Dermis microvascular lymphatic vessel endothelial cell (primary cell): ENCODE measurements at regions not wholly inside any gene's neighbourhood (a gene's known extent, or its start where the extent isn't known, plus 50 kb on each side); places are given as distances from the start of the nearest gene placed in this dataset.

Experiments
- DNase-seq, 2 donors: peaks; one replicate each; pipeline versions ENCODE4 v3.0.0 to v3.0.0-alpha.2; 2010; ENCODE audit warnings: low read depth in 2 of 2

DNA sequence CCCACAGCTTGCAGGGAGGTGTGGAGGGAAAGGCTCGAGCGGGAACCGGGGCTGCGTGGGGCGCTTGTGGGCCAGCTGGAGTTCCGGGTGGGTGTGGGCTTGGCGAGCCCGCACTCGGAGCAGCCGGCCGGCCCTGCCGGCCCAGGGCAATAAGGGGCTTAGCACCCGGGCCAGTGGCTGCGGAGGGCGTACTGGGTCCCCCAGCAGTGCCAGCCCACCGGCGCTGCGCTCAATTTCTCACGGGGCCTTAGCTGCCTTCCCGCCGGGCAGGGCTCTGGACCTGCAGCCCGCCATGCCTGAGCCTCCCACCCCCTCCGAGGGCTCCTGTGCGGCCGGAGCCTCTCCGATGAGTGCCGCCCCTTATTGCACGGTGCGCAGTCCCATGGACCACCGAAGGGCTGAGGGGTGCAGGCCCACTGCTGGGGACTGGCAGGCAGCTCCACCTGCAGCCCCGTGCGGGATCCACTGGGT is 1242.2 kb upstream of the EYS start:
- no peak for DNase-seq

DNA sequence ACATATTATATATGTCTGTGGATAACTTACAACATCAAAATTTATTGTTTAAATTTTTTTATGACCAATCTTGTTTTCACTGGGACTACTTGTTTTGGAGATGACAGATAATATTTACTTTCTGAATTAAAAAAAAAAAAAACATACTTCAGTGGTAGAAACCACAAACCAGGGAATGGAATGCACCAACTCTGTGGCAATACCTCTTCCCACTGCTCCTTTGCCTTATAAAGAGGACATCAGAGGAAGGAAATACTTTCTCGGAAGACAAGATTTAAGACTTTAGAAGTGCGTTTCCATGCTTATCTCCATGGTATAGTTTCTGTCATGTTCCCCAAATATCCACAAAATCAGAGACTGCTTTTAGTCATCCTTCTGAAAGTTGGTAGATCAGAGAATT is 1241.1 kb upstream of the EYS start:
- DNase-seq, result no peak

DNA sequence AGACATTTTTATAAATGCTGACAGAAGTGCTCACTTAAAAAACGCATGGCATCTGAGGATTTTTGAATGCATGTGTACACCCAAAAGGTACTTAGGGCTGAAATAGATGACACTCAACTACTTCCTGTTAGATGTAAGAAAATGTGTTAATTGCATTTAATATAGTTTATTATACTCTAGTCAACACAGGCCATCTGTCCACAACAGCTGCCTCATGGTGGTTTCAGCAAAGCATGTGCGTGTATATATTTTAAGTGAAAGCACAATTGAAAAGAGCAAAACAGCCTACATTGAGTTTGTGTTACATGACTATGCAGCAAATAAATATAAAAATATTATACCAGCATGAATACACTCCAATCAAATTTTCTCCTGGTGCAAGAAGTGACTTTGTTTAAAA is 1233.0 kb upstream of the EYS start:
- no peak for DNase-seq

DNA sequence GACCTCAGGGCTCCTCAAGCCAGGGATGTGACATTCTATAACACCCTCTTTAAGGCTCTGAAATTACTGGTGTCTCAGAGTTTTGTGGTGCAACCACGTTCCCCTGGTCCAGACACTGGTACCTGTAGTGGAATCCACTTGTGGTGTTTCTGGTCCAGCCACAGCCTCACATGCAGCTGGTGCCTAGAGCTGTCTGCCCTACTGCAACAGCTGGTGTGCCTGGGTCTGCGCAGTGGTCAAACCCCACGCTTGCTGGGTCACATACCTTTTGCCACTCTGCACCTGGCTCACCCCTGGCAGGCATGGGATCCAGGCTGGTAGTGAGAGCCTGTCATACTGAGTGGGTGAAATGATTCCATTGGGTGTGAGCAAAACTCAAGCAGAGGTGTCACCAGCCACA is 1230.2 kb upstream of the EYS start:
- no peak for DNase-seq

DNA sequence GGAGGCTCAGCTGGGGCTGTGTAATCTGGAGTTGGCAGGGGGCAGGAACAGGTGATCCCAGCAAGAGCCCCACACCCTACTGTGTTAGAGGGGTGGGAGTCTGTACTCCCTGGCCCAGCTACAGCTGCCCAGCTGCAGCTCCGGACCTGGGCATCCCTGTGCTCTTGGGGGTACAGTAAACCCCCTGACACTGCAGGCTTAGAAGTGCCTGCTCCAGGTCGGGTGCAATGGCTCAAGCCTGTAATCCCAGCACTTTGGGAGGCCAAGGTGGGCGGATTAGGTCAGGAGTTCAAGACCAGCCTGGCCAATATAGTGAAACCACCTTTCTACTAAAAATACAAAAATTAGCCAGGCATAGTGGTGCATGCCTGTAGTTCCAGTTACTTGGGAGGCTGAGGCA is 1228.6 kb upstream of the EYS start:
- no peak for DNase-seq

DNA sequence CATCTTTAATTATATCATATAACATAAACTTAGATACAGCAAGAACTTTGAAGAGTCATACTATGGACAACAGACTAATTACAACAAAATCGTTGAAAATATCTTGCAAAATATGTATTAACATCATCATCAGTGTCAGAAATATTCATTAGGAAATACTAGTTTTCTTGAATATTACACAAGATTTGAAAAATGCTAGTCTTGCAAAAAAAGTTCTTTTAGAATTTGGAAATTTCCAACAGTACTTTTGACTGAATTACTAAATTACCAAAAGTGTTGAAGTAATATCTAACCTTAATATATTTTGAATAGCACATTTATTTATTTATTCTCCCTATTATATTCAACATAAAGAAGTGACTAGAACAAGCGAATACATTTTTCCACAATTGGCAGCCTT is 1224.8 kb upstream of the EYS start:
- DNase-seq, result no peak

DNA sequence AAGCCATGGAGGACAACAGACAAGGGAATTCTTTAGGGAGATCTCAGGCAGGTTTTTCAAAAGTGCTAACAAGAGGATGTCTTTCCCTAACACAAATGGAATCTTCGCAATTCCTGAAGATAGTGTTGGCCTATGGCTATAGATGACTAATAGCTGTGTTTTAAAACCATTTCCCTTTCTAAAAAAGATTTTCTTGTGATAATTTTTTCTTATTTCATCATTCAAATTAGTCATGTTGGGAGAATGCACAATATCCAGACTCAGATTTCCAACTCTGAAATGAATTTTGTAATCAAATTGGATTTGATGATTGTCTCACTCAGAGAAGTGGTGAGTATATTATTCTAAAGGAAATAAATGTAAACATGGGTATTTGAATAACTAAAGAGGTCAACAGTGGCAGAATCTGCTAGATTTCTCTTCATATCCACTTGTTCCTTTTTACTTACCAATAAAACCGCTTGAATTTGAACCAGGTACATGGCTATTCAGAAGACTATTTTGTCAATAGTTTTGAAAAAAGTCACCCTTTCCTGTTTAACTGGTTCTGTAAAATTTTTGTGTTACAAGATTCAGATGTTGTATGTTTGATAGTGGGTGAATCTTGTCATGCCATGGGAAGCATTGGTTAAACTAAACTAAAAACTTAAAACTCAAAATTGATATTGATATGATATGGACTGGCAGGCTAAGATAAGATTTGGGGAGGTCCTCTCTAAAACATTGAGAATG is 1223.7 kb upstream of the EYS start:
- no peak for DNase-seq

DNA sequence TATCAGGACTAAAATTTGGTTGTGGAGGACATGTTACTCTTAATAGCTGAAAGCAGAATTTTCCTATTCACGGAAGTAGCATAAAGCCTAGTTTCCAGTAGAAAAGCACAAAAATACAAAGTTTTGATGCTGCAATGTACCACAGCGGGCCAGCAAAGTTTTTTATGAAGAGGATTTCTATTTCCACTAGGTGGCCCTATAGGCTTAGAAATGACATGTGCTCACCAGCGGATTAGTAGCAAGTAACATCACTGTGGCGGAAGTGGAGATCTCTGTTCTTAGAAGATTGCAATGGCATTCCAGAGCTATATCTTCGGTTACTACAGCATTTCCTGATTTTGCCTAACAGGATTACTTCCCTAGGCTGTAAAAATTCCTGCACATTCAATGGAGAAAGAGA is 1219.0 kb upstream of the EYS start:
- DNase-seq, result no peak

DNA sequence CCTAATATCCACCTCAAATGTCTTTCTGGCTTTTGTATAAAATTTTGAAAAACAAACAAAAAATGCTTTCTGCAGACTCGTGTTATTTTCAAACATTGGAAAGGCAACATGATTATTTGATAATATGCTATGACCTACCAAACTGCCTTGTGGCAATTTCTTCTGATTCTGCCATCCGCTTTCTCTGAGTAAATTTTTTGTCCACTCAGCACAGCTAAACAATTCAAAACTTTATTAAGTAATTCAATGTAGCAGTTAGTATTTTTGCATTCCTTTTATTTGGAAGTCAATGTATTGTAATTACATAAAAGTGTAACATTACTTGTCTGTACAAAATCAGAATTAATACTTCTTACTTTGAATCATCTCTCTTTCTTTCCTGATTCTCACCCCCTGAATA is 1206.6 kb upstream of the EYS start:
- no peak for DNase-seq

DNA sequence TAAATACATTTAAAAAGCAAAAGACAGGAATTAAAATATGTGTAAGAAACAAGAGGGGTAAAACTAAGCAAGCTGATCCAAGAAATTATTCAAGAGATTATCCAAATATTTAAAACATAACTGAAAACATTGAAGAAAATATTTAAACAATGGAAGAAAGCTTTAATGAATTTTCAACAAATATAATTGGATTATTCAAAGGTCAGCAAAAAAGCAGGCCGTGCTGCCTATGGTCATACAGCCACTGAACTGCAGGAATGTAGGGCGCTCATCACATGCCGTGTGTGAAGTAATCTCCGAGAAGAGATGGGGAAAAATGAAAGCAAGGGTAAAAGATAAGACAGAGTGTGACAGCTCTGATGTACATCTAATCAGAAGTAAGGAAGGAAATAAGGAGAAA is 1195.4 kb upstream of the EYS start:
- no peak for DNase-seq

DNA sequence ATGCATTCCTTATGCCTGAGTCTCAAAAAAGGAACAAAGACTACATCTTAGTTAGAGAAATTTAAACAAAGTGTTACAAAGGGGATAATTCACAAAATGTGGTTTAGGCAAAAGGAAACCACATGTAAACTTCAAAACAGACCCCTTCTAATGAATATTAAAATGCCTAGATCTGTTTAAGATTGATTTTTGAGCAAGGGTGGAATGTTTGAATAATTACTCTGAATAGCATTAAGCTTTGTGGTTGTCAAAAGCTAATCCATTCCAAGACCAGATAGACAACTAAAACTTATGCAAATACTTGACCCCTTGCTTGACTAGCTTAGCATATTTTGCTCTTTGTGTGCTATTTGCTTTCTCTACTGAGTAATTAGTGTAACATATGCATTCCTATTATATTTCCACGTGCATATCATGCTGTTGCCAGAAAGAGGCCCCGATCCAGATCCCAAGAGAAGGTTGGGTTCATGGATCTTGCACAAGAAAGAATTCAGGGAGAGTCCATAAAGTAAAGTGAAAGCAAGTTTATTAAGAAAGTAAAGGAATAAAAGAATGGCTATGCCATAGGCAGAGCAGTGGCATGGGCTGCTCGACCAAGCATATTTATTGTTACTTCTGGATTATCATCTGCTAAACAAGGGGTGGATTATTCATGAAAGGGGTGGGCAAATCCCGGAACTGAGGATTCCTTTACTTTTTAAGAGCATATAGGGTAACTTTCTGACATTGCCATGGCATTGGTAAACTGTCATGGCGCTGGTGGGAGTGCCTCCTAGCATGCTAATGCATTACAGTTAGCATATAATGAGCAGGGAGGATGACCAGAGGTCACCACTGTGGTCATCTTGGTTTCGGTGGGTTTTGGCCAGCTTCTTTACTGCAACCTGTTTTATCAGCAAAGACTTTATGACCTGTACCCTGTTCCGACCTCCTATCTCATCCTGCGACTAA is 1193.4 kb upstream of the EYS start:
- DNase-seq, result no peak

DNA sequence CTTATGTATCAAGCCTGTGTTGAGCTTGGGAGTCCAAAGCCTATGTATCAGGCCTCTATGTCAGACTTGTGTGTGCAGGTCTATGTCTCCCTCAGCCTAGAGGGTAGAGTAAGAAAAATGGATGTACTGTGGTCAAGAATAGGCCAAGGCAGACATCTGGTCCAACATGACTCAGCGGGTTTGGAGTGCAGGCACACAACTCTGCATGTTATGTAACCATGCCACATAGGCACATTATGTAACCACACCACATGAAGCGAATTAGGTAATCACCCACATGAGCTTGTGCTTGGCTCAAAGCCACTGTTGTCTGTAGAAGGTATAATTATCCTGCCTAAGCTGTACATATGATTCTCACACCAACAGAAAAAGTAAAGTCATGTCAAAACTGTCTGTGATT is 1190.5 kb upstream of the EYS start:
- DNase-seq, result no peak

DNA sequence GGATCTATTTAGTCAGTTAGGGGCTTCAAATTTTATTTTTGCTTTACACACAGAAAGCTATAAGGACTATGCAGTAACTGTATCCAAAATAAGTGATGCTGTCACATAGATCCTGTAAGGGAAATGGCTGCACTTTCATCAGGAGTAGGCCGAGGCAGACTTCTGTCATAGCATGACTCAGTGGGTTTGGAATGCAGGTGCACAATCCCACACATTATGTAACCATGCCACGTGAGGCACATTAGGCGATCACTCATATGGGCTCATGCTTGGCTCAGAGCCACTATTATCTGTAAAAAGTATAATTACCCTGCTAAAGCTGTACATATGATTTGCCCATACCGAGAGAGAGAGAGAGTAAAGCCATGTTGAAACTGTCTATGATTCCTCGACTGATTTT is 1189.4 kb upstream of the EYS start:
- no peak for DNase-seq

DNA sequence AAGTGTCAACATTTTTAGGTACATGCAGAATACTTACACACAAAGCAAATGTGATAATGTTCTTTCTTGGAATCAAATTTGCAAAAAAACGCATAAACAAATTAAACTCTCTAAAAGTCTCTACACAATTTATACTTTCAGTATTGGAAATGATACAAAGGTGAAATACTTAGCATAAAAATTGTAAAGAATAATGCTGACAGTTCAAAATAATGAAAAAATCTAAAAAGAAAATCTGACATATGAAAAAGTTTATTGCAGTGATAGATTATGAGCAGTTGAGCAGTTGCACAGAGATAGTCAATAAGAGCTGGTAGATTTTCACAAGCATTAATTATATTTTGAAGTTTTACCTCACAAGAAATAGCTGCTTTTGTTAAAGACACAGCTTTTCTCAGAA is 1176.4 kb upstream of the EYS start:
- DNase-seq, result no peak

DNA sequence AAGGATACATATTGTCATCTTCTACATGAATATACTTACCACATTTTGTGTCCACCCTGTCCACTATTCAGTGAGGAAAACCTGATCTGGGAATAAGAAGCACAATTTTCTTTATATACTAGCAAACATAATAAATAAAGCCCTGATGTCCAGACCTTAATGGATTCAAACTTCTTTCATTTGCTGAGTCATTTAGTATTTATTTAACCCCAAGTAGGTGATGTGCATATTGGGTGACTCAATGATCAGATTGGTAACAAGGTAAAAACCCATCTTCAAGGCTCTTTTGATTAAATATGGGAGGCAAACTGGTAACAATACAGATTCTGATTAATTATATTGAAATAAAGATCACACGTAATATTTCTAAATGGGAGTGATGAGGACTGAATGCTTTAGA is 1159.8 kb upstream of the EYS start:
- no peak for DNase-seq

DNA sequence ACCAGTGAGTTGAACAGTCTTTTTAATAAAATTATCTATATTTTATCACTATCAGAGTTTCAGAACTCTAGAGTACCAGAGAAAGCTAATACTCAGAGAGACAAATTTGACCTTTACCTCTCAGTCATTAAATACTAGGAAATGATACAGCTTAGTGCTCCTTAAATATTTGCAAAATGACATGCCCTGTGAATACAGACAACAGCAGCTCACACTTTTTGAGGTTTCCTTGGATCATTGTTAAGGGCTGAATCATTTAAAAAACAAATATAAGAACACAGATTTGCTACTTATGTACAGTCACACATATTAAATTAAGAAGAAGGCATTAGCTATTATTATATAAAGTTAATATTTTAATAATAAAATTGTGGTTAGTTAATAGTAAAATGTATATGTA is 1158.7 kb upstream of the EYS start:
- no peak for DNase-seq

DNA sequence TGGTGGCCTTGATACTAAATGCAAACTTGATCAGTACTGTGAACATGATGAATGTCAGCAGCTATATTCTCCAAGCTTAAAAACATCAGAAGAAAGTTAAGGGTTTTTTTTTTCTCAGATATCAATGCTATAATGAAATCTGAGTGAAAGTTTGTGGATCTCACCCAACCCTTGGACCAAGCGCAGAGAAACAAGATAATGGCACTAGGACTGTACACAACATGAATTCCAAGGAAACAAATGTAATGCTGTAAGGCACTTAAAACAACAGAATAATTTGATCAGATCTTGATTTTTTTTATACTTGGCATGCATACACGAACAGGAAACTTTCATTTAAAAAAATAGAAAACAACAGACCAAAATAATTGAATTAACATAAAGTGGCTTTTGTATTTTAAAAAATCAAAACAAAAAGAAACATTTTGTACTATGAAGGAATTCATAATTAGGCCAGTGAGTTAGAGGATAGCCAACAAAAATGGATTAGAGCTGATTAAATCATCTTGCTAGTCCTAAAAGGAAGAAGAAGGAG is 1154.0 kb upstream of the EYS start:
- no peak for DNase-seq

DNA sequence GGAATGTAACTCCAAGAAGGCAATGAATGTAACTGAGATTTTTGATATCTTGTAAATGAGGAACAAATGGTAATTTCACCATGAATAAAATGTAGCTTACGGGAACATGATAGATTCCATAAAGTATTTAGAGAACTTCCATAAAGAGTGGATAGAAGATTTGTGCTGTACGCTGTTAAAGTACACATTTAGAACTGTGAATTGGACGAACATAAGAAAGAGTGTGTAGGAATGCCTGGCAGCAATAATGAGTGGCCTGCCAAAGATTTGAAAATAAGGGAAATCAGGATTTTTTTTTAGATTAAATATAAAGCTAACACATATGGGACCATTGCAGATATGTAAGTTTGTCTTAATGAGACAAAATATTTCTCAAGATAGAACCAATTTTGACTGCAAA is 1153.3 kb upstream of the EYS start:
- no peak for DNase-seq

DNA sequence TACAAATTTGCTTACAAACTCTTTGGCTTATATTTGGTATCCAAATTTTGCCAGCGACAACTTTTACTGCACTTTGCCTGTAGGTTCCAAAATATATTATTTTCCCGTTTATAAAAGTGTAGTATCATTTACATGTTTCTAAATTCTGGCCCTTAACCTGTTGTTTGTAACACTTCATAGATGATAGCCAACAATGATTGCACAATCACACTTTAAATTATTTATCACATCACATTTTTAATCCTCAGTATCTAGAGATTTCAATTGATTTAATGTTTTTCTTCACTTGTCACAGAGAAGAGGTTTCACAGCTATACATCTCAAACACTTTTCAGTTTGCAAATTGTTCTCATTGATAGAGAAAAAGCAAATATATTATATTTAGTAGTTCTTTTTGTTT is 1151.2 kb upstream of the EYS start:
- DNase-seq, result no peak

DNA sequence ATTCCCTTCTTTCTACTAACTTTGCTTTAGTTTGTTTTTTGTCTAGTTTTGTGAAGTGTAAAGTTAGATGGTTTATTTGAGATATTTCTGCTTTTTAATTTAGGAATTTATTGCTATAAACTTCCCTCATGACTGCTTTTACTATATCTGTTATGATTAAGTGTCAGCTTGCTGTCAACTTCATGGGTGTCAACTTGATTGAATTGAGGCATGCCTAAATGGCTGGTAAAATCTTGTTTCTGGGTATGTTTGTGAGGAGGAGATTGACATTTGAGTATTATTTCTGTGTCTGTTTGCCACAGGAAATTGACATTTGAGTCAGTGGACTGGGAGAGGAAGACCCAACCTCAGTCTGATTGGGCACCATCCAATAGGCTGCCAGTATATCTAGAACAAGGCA is 1147.0 kb upstream of the EYS start:
- no peak for DNase-seq

DNA sequence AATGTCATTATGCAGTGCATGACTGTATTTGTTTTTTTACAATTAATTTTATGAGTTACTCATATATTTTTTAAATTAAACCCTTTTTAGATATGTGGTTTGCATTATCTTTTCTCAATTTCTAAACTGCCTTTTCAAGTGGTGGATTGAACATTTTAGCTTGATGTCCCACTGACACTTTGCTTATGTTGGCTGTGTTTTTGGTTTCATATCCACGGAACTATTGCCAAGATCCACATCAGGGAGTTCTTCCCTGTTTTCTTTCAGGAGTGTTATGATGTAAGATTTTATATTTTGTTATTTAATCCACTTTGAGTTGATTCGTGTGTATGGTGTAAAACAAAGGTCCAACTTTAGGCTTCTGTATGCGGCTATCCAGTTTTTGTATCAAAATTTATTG is 1144.9 kb upstream of the EYS start:
- DNase-seq, result no peak

DNA sequence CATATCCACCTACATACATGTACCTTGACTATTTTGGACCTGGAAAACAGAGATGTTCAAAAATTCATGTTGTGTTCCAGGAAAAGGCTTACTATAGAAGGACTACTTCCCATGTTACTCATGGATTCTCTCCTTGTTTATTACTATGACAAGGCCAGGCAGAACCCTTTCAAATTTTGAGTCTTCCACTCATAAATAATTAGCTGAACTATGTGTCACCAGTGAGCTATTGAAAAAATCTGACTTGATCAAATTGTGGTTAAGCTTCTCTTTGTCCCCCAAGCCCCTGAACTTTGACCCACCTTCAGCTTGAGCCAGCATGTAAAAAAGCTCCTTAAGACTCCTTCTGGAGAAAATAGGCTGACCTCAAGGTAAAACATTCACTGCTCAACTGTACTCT is 1142.8 kb upstream of the EYS start:
- no peak for DNase-seq
